Gastroesophageal sphincter (tissue), 4 donors: ENCODE measurements at regions not wholly inside any gene's neighbourhood (a gene's known extent, or its start where the extent isn't known, plus 50 kb on each side); places are given as distances from the start of the nearest gene placed in this dataset.
A peak's percentile ranks its signal among the peaks of the same experiment; 100 is the strongest.

Experiments
- ATAC-seq: fragments of 150-250 bp; one replicate; pipeline ENCODE4 v1.9.1; 2016; ENCODE audit warnings: mild to moderate bottlenecking, moderate library complexity
- H3K27ac ChIP-seq, 4 donors: fragments of 200-600 bp; sonication (generic) in 3 of 4; 1 replicate in 3 of 4; 2 replicates in 1 of 4; pipeline ENCODE4 v1.5.1; 2016 to 2019
- H3K27me3 ChIP-seq: fragments of 200-600 bp; sonication (generic); one replicate; pipeline ENCODE4 v1.5.1; 2019
- H3K36me3 ChIP-seq, 2 donors: fragments of 200-600 bp; sonication (generic); one replicate each; pipeline ENCODE4 v1.5.1; 2019; ENCODE audit warnings: control low read depth in 1 of 2
- H3K4me1 ChIP-seq, 3 donors: fragments of 200-600 bp; sonication (generic); 1 replicate in 2 of 3; 2 replicates in 1 of 3; pipeline ENCODE4 v1.5.1; 2016 to 2019; ENCODE audit warnings: control low read depth in 2 of 3
- H3K4me3 ChIP-seq, 2 donors: fragments of 200-600 bp; sonication (generic); one replicate each; pipeline ENCODE4 v1.5.1; 2019; ENCODE audit warnings: mild to moderate bottlenecking in 1 of 2, moderate library complexity in 1 of 2
- H3K9me3 ChIP-seq, 3 donors: fragments of 200-600 bp; sonication (generic); one replicate each; pipeline ENCODE4 v1.5.1; 2017 to 2019; ENCODE audit warnings: control low read depth in 2 of 3
- CTCF ChIP-seq, 4 experiments: fragments of 200-600 bp in 2 of 4; fragments of 450-650 bp in 2 of 4; sonication (generic) in 1 of 4; IDR thresholded peaks; one replicate each; pipeline ENCODE4 v1.5.1; 2017 to 2019; ENCODE audit warnings: antibody characterized with exemption in 4 of 4, mild to moderate bottlenecking in 2 of 4, moderate library complexity in 2 of 4
- EP300 ChIP-seq: sonication (generic); formaldehyde crosslinking; IDR thresholded peaks from one replicate; pipeline ENCODE4 v1.6.1; 2017; ENCODE audit warnings: antibody characterized with exemption, mild to moderate bottlenecking
- POLR2A ChIP-seq, 2 donors: fragments of 450-650 bp; IDR thresholded peaks; one replicate each; pipeline ENCODE4 v1.6.1; 2017; ENCODE audit warnings: antibody characterized with exemption in 2 of 2, mild to moderate bottlenecking in 2 of 2, moderate library complexity in 1 of 2
- POLR2AphosphoS5 ChIP-seq: sonication (generic); formaldehyde crosslinking; IDR thresholded peaks from one replicate; pipeline ENCODE4 v1.6.1; 2017; ENCODE audit warnings: antibody characterized with exemption
- WGBS, 2 donors: methylation state at CpG; one replicate each; pipeline ENCODE4 v1.1.5; 2018; ENCODE audit warnings: low coverage in 1 of 2; 5-methylcytosine and 5-hydroxymethylcytosine counted together

- no peaks in the 10 kb centered on the region for H3K9me3 ChIP-seq
- no peak for TF ChIP-seq EP300
- no peak for TF ChIP-seq POLR2AphosphoS5
- no peak for TF ChIP-seq CTCF (IDR thresholded peaks at IDR 0.05)
- no peak for TF ChIP-seq POLR2A (IDR thresholded peaks at IDR 0.05)
- WGBS, 2 donors, result 100% methylated on average over 5 of the region's 16 CpGs; no CpG with 5 or more reads in 1 of the 2 donors
- no peaks in the 10 kb centered on the region for H3K36me3 ChIP-seq
- no peak overlapping the region for H3K4me3 ChIP-seq
- no peaks in the 10 kb centered on the region for H3K27me3 ChIP-seq
- H3K27ac ChIP-seq, result no peak overlapping the region
- H3K4me1 ChIP-seq, result no peaks in the 10 kb centered on the region
- no peak for ATAC-seq
Observed at GRCh38 chr15:35298509-35298908, 213.4 kb upstream of the NANOGP8 start.

- TF ChIP-seq CTCF (IDR thresholded peaks at IDR 0.05) (no peak), POLR2A (IDR thresholded peaks at IDR 0.05) (no peak), POLR2AphosphoS5 (no peak), EP300 (no peak)
- peak; percentile 48 for ATAC-seq
Observed at GRCh38 chr15:35293353-35294130, 208.4 kb upstream of the NANOGP8 start.

GRCh38 chr15:35290301-35290721 is 205.2 kb upstream of the NANOGP8 start:
- Histone ChIP-seq H3K27me3 (no peaks in the 10 kb centered on the region), H3K9me3 (no peaks in the 10 kb centered on the region), H3K36me3 (no peaks in the 10 kb centered on the region), H3K27ac (no peak overlapping the region), H3K4me1 (peaks cover 0 to 4% (median 0%) of the 10 kb centered on the region in 3 donors), H3K4me3 (no peak overlapping the region)
- 86 to 93% methylated on average over 5 of the region's 5 CpGs for WGBS, 2 donors
- no peak for TF ChIP-seq POLR2A (IDR thresholded peaks at IDR 0.05)
- TF ChIP-seq POLR2AphosphoS5, result no peak
- no peak for TF ChIP-seq CTCF (IDR thresholded peaks at IDR 0.05)
- TF ChIP-seq EP300, result no peak
- ATAC-seq, result no peak

More at GRCh38 chr15:35293353-35294130, 208.4 kb upstream of the NANOGP8 start:
- no peaks in the 10 kb centered on the region for H3K36me3 ChIP-seq
- H3K4me1 ChIP-seq, result peaks cover 0 to 4% (median 0%) of the 10 kb centered on the region in 3 donors
- H3K9me3 ChIP-seq, result no peaks in the 10 kb centered on the region
- H3K27ac ChIP-seq, result no peak overlapping the region
- no peak overlapping the region for H3K4me3 ChIP-seq
- WGBS, 2 donors, result 59 to 69% methylated on average over 3 to 4 of the region's 4 CpGs
- no peaks in the 10 kb centered on the region for H3K27me3 ChIP-seq

- H3K9me3 ChIP-seq, result no peaks in the 10 kb centered on the region
- no peak overlapping the region for H3K4me3 ChIP-seq
- ATAC-seq, result no peak
- H3K36me3 ChIP-seq, result no peaks in the 10 kb centered on the region
- H3K27me3 ChIP-seq, result no peaks in the 10 kb centered on the region
- no peak overlapping the region for H3K27ac ChIP-seq
- H3K4me1 ChIP-seq, result peaks cover 0 to 4% (median 0%) of the 10 kb centered on the region in 3 donors
- 13 to 24% methylated on average over 3 of the region's 3 CpGs for WGBS, 2 donors
- TF ChIP-seq CTCF (IDR thresholded peaks at IDR 0.05) (peak; percentile 51 to 80 (median 72)), POLR2AphosphoS5 (no peak)
Observed at GRCh38 chr15:35289024-35289617, 204.0 kb upstream of the NANOGP8 start.

- no peak overlapping the region for H3K4me3 ChIP-seq
- H3K27me3 ChIP-seq, result no peaks in the 10 kb centered on the region
- no peaks in the 10 kb centered on the region for H3K36me3 ChIP-seq
- H3K9me3 ChIP-seq, result no peaks in the 10 kb centered on the region
- TF ChIP-seq EP300, result no peak
- TF ChIP-seq POLR2A (IDR thresholded peaks at IDR 0.05), result no peak
- TF ChIP-seq CTCF (IDR thresholded peaks at IDR 0.05), result no peak
- TF ChIP-seq POLR2AphosphoS5, result no peak
- H3K27ac ChIP-seq, result no peak overlapping the region
- ATAC-seq, result no peak
- 96 to 100% methylated on average over 2 to 3 of the region's 3 CpGs for WGBS, 2 donors
- peaks cover 0 to 4% (median 0%) of the 10 kb centered on the region in 3 donors for H3K4me1 ChIP-seq
Observed at GRCh38 chr15:35288580-35288979, 203.5 kb upstream of the NANOGP8 start.
